Skeletal muscle satellite cell (primary cell): ENCODE measurements at regions not wholly inside any gene's neighbourhood (a gene's known extent, or its start where the extent isn't known, plus 50 kb on each side); places are given as distances from the start of the nearest gene placed in this dataset.

Source experiments
- H3K27me3 ChIP-seq: 2 replicates; pipeline ENCODE4 v1.7.0; 2013; ENCODE audit warnings: low read length; ENCODE audit not compliant: control insufficient read depth, insufficient read depth
- H3K36me3 ChIP-seq: 2 replicates; pipeline ENCODE4 v1.7.0; 2013; ENCODE audit warnings: mild to moderate bottlenecking, control low read depth, low read length; ENCODE audit not compliant: insufficient read depth
- H3K4me1 ChIP-seq: 2 replicates; pipeline ENCODE4 v1.7.0; 2013; ENCODE audit warnings: low read length; ENCODE audit not compliant: control insufficient read depth, insufficient read depth
- H3K4me2 ChIP-seq: 2 replicates; pipeline ENCODE4 v1.7.0; 2013; ENCODE audit warnings: mild to moderate bottlenecking, low read length
- H3K4me3 ChIP-seq: 2 replicates; pipeline ENCODE4 v1.7.0; 2013; ENCODE audit warnings: low read length
- H3K9ac ChIP-seq: 2 replicates; pipeline ENCODE4 v1.7.0; 2013; ENCODE audit warnings: mild to moderate bottlenecking, low read depth, low read length, moderate library complexity
- H3K9me3 ChIP-seq: replicated peaks from 2 replicates; pipeline ENCODE4 v1.7.0; 2013; ENCODE audit warnings: mild to moderate bottlenecking, control low read depth, low read length

DNA sequence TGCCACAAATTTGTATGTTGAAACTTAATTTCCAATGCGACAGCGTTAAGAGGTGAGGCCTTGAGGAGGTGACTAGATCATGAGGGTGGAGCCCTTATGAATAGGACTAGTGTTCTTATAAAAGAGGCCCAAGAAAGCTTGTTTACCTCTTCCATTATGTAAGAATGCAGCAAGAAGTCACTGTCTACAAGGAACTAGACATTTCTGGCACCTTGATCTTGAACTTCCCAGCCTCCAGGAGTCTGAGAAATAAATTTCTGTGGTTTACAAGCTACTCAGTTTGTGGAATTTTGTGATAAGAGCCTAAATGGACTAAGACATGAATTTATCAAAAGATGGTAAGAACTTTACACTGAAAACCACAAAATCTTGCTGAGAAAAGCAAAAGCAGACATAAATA lies 173.6 kb upstream of the SGK1 start:
- no peak overlapping the region for H3K4me3 ChIP-seq
- no peak overlapping the region for H3K4me2 ChIP-seq
- H3K9me3 ChIP-seq = no peaks in the 10 kb centered on the region
- H3K27me3 ChIP-seq = no peaks in the 10 kb centered on the region
- no peaks in the 10 kb centered on the region for H3K4me1 ChIP-seq
- H3K9ac ChIP-seq = no peak overlapping the region
- no peaks in the 10 kb centered on the region for H3K36me3 ChIP-seq

- Histone ChIP-seq H3K4me3 (no peak overlapping the region), H3K9me3 (no peaks in the 10 kb centered on the region), H3K27me3 (no peaks in the 10 kb centered on the region), H3K4me1 (peaks cover 13% of the 10 kb centered on the region), H3K36me3 (no peaks in the 10 kb centered on the region), H3K9ac (no peak overlapping the region), H3K4me2 (no peak overlapping the region)
Measured at GRCh38 chr6:134482593-134483270, 164.8 kb upstream of the SGK1 start.

DNA sequence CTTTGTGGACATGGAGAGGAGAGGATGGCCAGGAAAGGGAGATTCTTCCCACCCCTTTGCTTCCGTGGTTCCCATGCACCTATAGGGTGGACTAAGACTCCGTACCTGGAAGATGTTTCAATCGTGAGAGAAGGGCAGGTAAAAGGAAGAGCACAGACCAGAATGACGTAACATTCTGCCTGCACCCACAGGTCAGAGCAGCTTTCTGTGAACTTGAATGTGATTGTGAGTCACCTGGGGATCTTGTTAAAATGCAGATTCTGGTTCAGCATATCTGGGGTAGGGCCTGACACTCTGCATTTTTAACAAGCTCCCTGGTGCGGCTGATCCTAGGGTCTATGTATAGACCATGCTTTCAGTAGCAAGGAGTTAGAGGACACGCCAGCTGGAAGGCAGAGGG lies 164.1 kb upstream of the SGK1 start:
- no peaks in the 10 kb centered on the region for H3K27me3 ChIP-seq
- no peak overlapping the region for H3K9ac ChIP-seq
- H3K4me1 ChIP-seq = peaks cover 16% of the 10 kb centered on the region
- H3K9me3 ChIP-seq = no peaks in the 10 kb centered on the region
- no peak overlapping the region for H3K4me2 ChIP-seq
- no peak overlapping the region for H3K4me3 ChIP-seq
- H3K36me3 ChIP-seq = no peaks in the 10 kb centered on the region

DNA sequence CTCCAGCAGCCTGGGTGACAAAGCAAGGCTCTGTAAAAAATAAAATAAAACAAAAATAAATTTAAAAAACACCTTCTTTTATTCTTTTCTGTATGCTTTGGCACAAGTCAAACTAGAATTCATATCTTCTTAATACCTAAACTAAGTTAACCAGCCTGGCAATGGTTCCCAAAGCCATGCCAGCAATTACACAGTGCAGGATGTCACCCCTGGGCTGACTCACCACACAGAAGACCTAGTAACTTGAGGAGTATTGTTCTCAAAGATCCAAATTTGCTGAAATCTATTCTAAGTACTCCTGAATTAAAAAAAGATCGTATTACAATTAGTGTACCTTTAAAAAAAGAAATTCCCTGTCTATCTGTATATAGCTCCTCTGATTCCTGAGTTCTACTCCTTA lies 162.7 kb upstream of the SGK1 start:
- no peaks in the 10 kb centered on the region for H3K9me3 ChIP-seq
- no peak overlapping the region for H3K4me2 ChIP-seq

GRCh38 chr6:134478764-134479399 lies 161.0 kb upstream of the SGK1 start:
- Histone ChIP-seq H3K9me3 (no peaks in the 10 kb centered on the region), H3K4me1 (peaks cover 20% of the 10 kb centered on the region), H3K9ac (no peak overlapping the region), H3K4me3 (no peak overlapping the region), H3K36me3 (no peaks in the 10 kb centered on the region), H3K4me2 (no peak overlapping the region), H3K27me3 (no peaks in the 10 kb centered on the region)

More for the DNA sequence above, 162.7 kb upstream of the SGK1 start:
- Histone ChIP-seq H3K27me3 (no peaks in the 10 kb centered on the region), H3K36me3 (no peaks in the 10 kb centered on the region), H3K9ac (no peak overlapping the region), H3K4me1 (peaks cover 16% of the 10 kb centered on the region), H3K4me3 (no peak overlapping the region)

DNA sequence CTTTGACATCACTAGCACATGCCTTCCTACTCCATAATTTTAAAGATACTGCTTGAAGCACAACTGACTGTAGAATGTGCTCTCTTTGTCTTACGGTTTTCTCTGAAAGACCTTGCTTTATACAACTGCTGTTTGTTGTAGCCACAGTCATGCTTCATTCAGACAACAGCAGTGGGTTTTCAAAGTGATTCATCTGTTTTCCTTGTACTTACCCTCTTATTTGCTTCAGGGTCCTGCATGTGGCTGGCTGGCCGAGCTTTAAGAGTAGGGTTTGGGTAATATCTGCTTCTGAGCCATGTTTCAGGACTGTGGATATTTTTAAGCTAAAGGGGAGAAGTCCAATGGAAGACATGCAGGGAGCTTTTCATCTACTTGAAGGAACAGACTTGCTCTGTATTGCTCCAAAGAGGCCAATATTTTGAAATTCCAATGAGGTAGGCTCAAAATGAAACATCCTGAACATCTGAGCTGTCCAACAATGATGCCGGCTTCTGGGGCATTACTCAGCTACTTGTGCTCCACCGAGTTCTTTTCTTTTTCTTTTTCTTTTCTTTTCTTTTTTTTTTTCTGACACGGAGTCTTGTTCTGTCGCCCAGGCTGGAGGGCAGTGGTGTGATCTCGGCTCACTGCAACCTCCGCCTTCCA lies 160.2 kb upstream of the SGK1 start:
- Histone ChIP-seq H3K27me3 (no peaks in the 10 kb centered on the region), H3K9ac (no peak overlapping the region), H3K4me2 (peak overlapping the region; percentile 26), H3K36me3 (no peaks in the 10 kb centered on the region), H3K4me3 (no peak overlapping the region), H3K4me1 (peaks cover 20% of the 10 kb centered on the region), H3K9me3 (no peaks in the 10 kb centered on the region)

DNA sequence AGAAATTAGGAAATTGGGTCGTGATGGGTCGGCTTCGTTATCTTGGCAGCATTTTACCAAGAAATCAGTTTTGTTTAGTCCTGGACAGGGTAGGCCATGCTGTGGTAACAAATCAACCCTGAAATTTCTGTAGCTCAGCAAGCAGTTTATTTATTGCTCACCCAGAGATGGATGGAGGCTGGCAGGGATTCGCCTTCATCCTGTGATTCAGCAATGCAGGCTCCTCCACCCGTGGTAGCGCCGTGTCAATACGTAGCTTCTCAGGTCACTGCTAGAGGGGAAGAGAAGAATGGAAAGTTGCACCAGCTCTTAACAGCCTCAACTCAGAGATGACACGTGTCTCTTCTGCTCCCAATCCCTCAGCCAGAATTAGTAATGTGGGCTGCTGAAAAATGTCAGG lies 157.0 kb upstream of the SGK1 start:
- no peak overlapping the region for H3K9ac ChIP-seq
- H3K4me2 ChIP-seq = no peak overlapping the region
- no peaks in the 10 kb centered on the region for H3K9me3 ChIP-seq
- no peaks in the 10 kb centered on the region for H3K36me3 ChIP-seq
- H3K4me1 ChIP-seq = peaks cover 16% of the 10 kb centered on the region
- H3K4me3 ChIP-seq = no peak overlapping the region
- H3K27me3 ChIP-seq = no peaks in the 10 kb centered on the region

- no peaks in the 10 kb centered on the region for H3K9me3 ChIP-seq
- no peak overlapping the region for H3K4me3 ChIP-seq
- H3K27me3 ChIP-seq = no peaks in the 10 kb centered on the region
- H3K36me3 ChIP-seq = no peaks in the 10 kb centered on the region
- H3K4me1 ChIP-seq = peaks cover 29% of the 10 kb centered on the region
- H3K4me2 ChIP-seq = no peak overlapping the region
- H3K9ac ChIP-seq = no peak overlapping the region
Measured at GRCh38 chr6:134472661-134473060, 154.7 kb upstream of the SGK1 start.

DNA sequence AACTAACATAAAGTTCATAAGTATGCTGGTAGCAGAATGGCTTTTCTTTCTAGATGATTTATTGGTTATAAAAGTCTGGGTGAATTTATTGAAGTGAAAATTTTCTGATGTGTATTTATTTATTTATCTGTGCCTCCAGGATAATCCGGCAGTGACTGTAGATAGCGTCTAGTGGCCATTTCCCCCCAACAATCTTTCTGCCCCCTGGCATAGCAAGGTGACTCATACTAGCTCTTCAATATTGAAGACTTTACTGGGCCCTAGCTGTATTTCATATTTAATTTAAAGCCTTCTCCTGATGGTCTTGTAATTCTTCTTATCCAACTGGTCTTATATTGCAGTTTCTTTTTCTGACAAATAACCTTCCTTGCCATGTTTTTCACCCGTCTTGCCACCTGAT lies 154.1 kb upstream of the SGK1 start:
- H3K4me2 ChIP-seq = no peak overlapping the region
- no peaks in the 10 kb centered on the region for H3K27me3 ChIP-seq
- H3K4me1 ChIP-seq = peaks cover 33% of the 10 kb centered on the region
- no peaks in the 10 kb centered on the region for H3K36me3 ChIP-seq
- no peak overlapping the region for H3K4me3 ChIP-seq
- H3K9me3 ChIP-seq = no peaks in the 10 kb centered on the region
- H3K9ac ChIP-seq = no peak overlapping the region

DNA sequence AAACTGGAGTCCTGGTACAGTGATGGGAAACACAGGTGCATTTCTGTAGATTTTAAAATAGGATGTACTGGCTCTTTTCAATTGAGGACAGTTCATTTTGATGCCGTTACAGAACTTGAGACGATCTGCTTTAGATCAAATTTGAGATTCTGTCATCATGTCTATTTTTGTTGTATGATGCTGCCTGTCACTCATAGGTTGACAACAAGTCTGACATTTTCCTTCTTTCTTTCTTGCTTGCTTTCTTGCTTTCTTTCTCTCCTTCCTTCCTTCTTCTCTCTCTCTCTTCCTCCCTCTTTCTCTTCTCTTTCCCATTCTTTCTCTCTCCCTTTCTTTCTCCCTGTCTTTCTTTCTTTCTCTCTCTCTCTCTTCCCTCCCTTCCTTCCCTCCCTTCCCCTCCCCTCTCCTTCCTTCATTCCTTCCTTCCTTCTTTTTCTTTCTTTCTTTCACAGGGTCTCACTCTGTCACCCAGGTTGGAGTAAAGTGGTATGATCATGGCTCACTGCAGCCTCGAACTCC lies 152.6 kb upstream of the SGK1 start:
- H3K36me3 ChIP-seq = no peaks in the 10 kb centered on the region
- H3K4me1 ChIP-seq = peaks cover 48% of the 10 kb centered on the region
- H3K27me3 ChIP-seq = no peaks in the 10 kb centered on the region
- H3K9me3 ChIP-seq = no peaks in the 10 kb centered on the region
- H3K4me2 ChIP-seq = no peak overlapping the region
- H3K9ac ChIP-seq = no peak overlapping the region
- no peak overlapping the region for H3K4me3 ChIP-seq

- Histone ChIP-seq H3K4me2 (no peak overlapping the region), H3K9ac (no peak overlapping the region), H3K9me3 (no peaks in the 10 kb centered on the region), H3K36me3 (no peaks in the 10 kb centered on the region), H3K4me3 (no peak overlapping the region), H3K4me1 (peaks cover 53% of the 10 kb centered on the region), H3K27me3 (no peaks in the 10 kb centered on the region)
Measured at GRCh38 chr6:134469702-134470456, 152.0 kb upstream of the SGK1 start.
